ENCODE measurements at regions not wholly inside any gene's neighbourhood (a gene's known extent, or its start where the extent isn't known, plus 50 kb on each side); places are given as distances from the start of the nearest gene placed in this dataset.

DNA sequence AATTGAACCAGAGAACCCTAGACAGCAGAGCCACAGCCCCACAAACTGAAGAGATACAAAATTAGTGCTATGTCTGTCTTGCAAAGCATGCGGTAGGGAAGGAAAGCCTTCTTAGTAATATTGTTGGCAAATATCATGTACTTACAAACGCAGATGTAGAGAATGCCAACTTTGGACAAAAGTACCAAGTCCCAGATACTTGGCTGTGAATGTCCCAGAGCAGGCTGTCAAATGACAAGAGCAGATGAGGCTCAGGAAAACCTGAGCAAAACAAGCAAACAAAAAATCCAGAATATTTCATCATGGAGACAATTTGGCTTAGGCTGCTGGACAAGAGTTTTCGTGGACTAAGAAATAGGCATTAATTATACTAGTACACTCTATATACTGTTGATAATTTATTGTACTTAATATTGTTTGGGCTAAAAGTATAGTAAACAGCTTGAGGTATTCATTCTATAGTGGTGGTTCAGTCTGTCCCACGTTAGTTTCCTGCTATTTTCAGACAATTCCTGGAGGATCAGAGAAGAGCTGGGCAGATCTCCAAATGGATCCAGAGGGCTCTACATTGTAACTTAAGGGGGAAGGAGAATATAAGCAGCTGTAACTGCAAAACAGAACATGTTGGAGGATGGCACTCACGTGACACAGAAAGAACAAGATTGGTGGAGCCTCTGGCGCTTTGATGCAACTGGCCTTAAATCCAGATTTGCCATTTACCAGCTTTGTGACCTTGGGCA, 329.8 kb downstream of the ATP23 start:
- DNase-seq: no peak

DNA sequence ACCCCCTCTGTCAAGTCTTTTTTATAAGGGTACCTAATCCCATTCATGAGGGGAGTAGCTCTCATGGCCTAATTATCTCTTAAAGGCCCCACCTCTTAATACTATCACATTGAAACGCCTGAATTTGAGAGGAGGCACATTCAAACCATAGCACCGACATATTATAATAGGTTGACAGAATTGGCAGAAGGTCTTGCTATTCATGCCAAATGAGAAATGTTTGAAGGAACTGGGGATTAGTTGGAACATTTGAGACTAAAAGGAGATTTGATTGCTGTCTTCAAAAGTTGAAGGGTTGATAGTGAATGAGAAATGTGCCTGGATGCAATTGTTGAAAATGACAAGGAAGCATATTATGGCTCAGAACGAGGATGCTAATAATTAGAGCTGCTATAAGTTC, 331.1 kb downstream of the ATP23 start:
- DNase-seq: no peak

DNA sequence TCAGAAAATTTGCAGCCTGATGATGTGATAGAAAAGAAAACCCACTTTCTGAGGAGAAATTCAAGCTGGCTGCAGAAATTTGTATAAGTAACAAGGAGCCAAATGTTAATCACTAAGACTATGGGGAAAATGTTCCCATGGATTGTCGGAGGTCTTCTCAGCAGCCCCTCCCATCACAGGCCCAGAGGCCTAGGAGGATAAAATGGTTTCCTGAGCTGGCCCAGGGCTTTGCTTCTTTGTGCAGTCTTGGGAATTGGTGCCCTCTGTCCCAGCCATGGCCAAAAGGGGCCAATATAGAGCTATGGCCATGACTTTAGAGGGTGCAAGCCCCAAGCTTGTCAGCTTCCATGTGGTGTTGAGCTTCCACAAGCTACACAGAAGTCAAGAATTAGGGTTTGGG, 335.9 kb downstream of the ATP23 start:
- no peak for DNase-seq

DNA sequence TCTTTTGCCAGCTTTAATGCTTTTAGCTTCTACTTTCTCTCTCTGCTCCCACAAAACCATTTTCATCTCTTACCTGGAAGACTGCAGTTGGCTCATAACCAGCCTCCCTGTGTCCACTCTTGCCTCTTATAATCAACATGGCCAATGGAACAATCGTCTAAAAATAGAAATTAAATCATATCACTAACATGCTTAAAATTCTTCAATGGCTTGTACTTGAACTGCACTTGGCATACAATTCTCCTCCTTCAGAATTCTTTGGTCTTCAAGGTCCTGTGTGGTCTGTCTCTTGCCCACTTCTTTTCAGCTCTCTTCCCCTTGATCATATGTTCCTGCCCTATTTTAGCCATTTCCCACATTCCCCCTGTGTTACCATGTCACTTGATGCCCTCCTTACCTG, 342.2 kb downstream of the ATP23 start:
- DNase-seq: no peak

DNA sequence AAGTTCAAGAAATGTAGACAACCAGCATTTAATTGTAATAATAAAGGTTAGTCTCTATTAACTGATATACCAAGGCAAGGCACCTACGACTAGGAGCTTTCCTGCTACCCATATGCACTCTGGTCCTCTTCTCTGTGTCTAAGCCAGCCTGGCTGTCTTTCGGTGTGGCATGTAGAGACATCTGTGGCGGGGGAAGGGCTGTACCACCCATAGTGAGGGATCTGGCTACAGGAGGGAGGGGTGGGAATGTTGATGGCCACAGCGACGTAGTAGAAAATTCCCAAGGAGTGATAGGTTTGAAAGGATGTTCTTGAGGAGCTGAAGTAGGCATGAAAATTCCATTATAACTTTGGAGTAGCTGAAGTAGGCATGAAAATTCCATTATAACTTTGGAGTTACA, 344.2 kb downstream of the ATP23 start:
- DNase-seq: no peak

DNA sequence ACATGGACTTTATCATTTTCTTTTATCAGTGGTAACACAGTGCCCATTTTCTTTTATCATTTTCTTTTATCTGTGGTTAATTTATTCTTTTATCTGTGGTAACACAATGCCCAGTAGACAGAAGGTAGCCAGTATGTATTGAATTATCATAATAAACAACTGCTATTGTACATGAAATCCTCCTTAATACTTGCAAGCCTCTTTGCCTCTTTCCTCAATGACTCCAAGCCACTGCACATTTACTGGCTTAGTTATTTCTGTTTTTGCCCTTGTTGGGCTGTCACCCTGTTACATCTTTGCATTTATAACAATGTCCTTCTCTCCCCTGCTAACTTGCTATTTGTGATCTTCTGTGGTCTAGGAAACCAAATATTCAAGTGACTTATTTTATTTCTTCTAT, 345.0 kb downstream of the ATP23 start:
- no peak for DNase-seq

DNA sequence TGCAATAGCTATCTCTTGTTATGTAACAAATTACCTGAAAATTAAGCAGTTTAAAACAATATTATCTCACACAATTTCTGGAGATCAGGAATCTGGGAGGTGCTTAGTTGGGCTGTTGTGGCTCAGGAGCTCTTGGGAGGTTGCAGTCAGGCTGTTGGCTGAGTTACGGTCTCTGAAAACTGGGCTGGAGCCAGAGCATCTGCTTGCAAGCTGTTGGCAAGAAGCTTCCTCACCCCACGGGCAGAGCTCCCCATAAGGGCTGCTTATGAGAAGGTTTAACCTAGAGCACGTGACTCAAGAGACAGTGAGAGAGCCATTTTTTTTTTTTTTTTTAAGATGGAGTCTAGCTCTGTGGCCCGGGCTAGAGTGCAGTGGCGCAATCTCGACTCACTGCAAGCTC, 346.8 kb downstream of the ATP23 start:
- DNase-seq: no peak

DNA sequence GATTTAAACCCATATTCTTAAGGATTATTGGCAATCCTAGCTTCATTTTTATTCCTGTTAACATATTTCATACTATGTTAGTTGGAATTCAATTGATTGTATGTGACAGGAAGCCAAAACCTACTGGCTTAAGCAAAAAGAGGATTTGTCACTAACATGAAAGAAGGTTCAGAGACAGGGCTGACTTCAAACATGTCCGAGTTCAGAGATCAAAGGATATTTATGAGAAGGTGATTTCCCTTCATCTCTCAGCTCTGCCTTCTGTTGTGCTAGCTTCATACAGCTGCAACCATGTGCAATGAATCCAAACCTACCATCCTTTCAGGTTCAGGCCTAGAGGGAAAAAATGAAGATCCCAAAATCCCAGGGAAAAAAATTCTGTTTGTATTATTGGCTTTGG, 349.7 kb downstream of the ATP23 start:
- DNase-seq: no peak

DNA sequence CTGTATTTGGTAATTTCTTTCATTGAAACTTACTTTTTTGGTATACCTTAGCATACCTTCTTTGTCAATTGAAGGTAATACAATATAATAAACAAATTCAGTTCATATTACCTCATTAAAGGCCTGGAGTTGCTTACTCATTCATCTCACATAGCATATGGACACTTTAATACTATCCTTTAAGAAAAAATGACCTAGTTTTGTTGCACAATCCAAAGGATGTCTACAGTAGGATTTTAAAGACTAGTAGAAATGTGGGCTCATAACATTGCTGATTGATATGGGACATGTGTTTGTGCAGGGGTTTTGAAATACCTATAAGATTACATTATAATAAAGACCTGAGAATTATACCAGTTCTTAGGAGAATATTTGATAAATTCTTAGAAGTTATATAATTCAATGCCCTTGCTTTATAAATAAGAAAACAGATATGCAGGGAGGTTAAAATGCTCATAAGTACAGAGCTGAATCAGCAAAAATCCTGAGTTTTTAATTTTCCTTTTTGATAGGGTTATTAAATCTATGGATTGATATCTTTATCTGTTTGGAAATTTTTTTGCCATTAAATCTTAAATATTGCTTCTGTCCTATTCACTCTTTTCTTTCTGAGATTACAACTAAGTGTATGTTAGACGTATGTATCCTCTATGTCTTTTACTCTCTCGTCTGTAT, 352.1 kb downstream of the ATP23 start:
- DNase-seq: no peak

DNA sequence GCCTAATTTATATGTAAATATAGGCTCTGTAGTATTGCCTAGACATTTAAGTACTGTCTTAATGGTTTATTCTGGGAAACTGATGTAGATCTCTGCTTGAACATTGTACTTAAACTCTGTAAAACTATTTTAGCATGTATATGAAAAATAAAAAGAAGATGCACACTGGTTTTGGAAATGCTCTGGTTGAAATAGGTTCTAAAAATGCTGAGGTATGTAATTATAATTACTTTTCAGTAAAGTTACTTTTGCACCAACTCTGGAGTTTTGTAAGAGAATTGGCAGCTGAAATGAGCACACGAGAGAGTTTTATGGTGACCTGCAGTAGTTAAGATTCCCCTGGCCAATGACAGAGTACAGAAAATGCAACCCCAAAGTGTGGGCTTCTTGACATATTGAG, 353.9 kb downstream of the ATP23 start:
- DNase-seq: no peak

DNA sequence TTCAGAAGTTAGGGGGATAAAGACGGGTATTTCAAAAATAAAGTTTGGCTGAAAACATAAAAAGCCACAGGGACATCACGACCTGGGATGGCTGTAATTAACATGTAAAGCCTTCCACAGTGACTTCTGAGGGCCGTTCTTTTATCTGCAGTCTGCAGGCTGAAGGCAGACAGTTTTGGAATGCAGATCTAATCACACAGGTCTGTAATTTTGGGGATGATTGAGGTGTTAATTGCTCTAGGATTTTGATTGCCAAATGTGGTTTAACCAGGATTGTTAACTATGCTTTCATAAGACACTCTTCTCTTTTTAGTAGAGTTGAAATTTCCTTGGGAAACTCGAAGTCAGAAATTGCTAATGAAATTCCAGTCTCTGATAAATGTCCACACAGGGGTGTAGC, 355.5 kb downstream of the ATP23 start:
- DNase-seq: no peak

DNA sequence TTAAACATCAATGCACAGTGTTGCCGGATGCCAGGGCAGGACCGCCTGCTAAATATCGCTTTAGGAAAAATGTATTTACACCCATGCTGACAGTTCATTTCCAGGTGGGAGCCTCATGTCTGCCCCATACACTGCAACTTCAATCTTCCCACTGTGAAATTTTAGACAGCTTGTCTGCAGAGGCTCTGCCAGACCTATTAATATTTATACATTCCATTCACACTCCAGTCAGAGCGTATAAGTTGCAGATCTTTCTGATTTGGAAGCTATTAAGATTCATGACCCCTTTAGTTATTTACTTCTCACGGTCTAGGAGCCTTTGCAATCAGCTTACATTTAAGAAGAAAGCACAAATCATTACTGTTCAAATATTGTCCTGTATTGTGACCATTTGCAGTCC, 357.4 kb downstream of the ATP23 start:
- DNase-seq: no peak

DNA sequence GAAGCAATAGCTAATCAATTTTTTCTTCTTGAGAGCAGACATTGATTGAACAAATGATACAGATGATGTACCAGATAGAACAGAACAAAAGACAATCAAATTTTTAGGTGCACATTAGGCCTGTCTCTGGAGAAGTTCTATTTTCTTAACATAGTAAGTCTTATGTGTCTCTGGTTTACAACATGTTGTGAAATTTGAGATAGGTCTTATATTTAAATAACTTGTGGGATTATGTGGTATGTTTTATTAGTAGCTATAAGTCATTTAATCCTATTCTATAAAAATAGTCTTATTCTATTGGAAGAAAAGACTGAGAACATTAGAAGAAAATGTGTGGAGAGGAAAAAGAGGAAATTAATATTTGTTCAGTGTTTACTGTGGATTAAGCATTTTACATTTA, 358.0 kb downstream of the ATP23 start:
- DNase-seq: no peak

DNA sequence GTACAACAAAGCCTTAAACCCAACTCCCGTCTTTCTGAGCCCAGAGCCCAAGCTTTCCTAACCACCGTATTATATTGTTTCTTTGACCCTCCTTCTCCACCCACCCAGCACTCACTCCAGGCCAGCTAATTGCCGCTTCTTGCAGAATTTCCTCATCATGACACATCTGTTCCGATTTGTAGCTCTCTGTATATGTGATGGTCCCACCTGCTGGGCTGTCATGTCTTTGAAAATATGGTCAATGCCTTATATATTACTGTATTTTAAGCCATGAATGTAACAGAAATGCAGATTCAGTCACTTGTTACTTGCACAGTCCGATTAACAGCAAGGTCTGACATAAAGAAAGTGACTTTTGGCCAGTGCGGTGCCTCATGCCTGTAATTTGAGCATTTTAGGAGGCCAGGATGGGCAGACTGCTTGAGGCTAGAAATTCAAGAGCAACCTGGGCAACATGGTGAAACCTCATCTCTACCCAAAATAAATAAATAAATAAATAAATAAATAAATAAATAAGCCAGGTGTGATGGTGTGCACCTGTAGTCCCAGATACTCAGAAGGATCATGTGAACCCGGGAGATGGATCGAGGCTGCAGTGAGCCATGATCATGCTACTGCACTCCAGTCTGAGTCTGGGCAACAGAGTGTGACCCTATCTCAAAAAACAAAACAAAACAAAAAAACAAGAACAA, 359.8 kb downstream of the ATP23 start:
- no peak for DNase-seq

DNA sequence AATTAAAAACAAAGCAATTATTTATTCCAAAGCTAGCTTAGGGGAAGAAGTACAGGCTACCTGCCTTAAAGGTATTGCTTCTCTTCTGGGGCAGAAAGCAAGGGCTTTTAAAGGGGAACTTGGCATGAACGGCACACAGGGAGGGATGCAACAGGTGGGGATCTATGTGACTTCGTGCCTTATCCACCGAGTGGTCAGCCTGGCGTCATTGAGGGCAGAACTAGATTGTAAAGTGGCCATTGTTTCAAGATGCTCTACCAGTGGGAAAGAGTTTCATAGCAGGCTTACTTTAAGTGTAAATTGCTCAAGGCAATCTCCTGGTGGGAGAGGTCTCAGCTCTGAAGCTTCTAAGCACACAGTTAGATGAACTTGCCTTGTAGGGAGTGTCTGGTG, 360.4 kb downstream of the ATP23 start:
- DNase-seq: no peak

DNA sequence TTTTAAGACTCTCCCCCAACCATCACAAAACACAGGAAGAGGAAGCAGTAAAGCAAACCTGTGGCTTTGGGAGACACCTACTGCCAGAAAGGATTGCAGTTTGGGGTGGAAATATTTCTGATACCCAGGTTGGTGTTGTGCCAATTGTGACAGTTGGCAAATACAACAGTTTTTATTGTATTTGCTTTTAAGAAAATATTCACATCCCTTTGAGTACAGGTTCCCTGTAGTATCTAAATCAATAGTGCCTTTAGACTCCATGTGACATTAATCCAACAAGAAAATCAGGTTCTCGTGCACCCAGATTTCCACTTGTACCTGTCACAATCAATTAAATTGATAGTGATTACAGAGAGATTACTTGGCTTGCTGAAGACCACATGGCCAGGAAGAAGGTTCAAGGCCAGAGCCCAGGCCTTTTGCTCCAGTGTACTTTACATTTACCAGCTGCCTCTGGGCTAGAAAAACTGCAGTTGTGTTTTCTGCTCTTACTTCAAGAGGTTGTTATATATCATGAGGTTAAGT, 361.2 kb downstream of the ATP23 start:
- no peak for DNase-seq

DNA sequence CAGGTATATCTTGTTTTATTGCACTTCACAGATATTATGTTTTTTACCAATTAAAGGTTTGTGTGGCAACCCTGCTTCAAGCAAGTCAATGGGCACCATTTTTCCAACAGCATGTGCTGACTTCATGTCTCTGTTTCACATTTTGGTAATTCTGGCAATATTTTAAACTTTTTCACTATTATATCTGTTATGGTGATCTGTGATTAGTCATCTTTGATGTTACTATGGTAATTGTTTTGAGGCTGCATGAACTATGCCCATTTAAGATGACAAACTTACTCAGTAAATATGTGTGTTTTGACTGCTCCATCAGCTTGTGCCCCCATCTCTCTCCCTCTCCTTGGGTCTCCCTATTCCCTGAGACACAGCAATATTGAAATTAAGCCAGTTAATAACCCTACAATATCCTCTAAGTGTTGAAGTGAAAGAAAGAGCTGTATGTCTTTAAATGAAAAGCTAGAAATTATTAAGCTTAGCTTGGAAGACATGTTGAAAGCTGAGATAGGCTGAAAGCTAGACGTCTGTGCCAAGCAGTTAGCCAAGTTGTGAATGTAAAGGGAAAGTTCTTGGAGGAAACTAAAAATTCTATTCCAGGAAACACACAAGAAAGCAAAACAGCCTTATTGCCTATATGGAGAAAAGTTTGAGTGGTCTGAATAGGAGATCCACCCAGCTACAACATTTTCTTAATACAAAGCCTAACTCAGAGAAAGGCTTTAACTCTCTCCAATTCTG, 365.1 kb downstream of the ATP23 start:
- DNase-seq: no peak

DNA sequence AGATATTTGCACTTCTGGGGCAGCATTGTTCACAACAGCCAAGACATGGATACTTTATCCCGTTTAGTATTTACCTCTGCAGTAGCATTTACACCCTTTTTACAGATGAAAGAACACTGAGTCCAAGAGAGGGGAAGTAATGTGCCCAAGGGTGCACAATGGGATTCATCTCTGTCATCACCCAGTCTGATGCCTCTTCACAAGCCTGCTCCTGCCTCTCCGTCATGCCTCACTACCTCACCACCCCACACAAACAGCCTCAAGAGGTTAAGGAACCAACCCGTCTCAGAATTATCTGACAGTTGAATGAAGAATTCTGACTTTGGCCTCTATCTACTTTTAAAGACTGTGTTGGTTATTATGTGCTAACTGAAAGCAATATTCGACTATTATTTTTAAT, 368.4 kb downstream of the ATP23 start:
- DNase-seq: no peak

DNA sequence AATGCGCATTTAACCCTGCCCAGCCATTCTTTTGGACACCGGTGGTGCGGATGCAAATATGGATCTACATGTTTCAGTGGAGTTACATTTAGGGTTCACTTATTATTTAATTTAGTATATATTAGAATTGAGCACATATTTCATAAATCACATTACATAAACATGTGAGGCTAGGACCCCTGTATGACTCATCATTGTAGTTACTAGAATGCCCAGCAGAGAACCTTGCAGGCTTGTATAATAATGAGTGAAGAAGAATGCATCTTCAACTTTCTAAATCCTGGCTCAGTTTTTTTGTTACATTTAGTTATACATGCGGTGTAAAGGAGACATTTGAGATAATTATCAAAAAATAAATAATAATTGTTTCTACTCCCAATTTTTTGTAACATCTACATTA, 369.0 kb downstream of the ATP23 start:
- no peak for DNase-seq

DNA sequence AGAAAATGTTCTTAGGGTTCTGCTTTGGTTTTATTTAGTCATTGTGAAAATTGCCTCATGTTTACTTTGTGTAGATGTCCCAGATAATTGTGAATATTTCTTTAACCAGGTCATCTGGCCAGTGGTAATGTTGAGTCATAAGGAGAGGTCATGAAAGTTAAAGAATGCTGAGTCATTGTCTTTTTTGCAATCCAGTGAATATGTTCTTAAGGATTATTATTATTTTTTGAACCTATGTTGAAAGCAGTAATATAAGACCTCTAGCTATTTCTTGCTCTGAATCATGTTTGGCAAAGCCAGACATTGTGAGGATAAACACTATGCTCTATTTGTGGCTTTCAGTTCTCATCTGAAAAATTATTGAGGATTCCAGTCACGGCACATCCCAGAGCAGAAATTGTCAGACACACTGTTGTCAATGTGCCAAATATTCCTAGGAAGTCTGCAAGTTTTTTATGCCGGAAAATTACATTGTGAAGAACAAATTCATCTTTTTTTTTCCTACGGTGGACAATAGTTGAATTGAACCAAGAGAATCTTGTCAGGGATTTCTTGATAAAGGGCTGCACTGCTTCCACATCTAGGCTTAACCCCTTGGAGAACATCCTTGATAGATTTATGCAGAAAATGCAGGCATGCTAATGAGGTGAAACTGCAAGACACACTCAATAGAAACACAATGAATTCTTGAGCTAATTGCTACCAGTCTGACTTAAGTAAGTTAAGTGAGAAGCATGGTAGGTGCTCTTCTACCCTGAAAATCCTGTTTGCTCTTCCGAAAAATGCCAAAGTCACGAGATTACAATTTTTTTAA, 369.6 kb downstream of the ATP23 start:
- no peak for DNase-seq

DNA sequence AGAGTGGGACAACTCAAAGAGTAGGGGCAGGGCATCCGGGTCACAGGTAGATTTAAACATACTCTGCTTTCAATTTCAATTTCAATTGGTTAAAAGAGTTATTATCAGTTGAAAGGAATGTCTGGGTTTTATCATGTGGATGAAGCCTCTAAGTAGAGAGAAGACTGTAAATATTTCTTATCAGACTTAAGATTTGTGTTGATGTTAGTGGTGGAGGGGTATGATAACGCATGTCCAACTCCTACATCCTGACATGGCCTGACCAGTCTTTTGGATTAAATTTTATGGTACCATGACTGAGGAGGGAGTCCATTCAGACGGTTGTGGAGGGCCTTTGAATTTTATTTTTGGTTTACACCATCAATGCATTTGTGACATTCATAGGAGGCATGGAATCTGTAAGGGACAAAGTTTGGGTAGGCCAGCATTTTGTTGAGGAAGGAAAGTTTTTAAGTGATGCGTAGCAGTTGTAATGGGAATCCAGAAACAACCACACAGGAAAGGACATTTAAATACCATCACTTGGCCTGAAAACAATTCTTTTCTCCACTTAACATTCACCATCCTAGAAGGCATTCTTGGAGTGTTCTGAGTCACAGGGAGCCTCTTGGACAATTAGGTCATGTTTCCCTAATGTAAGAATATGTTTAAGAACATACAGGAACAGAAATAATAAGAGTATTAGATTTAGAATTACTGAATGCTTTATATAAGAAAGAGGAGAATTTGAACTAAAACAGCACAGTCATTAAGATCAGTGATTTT, 371.9 kb downstream of the ATP23 start:
- no peak for DNase-seq

DNA sequence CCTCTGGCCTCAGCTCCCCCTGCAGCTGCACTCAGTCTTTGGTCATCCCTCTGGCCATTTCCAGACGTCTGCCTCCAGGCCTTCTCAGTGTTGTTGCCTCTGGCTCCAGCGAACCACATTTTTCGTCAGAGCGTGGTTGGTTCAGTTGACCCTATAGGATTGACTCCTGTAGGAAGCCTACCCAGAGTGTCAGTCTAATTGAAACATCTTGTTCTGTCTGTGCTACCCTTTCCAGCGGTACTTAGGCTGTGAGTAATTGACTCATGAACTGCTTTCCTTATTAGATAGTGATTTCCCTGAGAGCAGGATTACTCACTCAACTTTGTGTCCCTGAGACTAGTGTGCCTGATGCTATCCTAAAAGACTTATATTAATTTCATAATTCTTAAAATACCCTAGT, 373.2 kb downstream of the ATP23 start:
- DNase-seq: no peak
